NCI-H1417 treated with DMSO at 0.1 percent for 48 hours (cell line): ENCODE measurements at regions not wholly inside any gene's neighbourhood (a gene's known extent, or its start where the extent isn't known, plus 50 kb on each side); places are given as distances from the start of the nearest gene placed in this dataset.
"Not testable (repeated sequence)": the region's sequence is repeated elsewhere in the genome, so short reads cannot be mapped to it uniquely, and the experiment has no call there.

Experiments used
- DNase-seq: peaks from one replicate; lab custom pipeline; 2025; lab: John Stamatoyannopoulos, UW

DNA sequence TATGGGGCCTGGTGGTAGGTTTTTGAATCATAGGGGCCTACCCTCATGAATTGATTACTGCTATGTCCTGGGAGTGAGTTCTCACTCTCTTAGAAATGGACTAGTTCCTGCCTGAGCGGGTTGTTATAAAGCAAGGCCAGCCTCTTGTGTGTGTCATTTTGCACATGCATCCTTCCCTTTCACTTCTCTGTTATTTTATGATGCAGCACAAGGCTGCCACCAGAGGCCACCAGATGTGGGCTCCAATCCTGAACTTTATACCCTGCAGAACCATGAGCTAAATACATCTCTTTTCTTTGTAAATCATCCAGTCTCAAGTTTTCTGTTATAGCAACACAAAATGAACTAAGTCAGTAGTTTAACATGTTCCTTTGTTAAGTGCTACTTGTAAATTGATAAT is 251.4 kb downstream of the BLID start:
- no peak for DNase-seq

GRCh38 chr11:121863126-121863525 is 252.9 kb downstream of the BLID start:
- no peak for DNase-seq

GRCh38 chr11:121855138-121855537 is 260.9 kb downstream of the BLID start:
- not testable (repeated sequence) for DNase-seq

DNA sequence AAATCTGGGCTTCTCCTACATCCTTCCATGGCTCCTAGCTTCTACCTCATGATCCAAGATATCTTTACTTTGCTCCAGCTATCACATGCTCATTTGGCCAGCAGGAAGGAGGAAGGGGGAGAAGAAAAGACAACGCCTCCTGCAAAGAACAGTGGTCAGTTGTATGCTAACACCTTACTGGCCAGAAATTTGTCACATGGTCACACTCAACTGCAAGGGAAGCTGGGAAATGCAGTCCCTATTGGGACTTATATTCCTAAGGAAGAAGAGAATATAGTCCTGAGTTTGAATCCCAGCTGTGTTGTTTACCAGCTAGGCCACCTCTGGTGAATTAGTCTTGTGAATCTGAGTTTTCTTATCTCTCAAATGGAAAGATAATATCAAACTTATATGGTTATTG is 272.0 kb downstream of the BLID start:
- DNase-seq = no peak

DNA sequence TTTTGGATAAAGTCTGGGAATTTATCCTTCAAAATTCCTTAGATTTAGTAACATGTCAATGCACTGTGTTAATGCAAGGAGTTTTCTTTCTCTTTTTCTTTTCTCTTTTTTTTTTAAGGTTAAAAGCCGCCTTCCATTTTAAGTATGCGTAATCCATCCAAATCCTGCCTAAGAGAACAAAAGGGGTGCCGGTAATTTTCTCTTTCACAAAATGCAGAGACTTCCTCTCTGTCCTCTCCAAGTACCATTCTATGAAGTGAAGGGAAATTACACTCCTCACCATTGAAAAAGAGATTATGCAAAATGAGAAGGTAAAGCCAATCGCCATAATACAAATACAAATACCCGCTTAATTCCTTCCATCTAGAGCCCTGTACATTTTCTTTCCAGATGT is 273.8 kb downstream of the BLID start:
- no peak for DNase-seq

DNA sequence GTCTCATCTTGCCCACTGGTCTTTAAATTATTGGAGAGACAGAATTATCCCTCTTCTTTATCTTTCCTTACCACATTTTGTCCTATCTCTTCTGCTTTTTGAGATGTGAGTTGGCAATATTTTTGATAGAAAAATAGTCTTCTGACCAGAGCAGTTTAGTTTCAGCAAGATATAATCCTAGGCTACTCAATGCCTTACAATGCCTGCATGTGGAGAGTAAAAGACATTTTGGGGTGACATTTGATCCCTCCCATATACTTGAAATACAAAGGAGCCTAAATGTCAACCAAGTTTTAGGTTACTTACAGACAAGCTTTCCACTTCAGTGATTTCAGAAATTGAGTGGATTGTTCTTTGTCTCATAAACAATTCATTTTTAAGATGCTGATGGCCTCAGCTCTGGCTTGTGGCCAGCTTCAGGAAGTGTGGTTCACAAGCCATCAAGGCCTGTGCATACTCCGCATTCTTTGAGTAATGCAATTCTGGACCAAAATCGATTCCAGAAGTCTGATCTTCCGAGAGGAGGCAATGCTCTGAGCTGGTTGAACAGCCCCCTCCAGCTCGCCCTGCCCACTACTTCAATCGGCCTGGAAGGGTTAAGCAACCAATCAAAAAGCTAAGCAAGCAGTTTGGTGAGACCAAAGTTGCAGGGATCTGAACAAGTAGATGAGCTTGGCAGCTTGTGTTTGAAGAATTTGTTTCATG is 274.4 kb downstream of the BLID start:
- no peak for DNase-seq

- no peak for DNase-seq
Observed at GRCh38 chr11:121839781-121840180, 276.2 kb downstream of the BLID start.

DNA sequence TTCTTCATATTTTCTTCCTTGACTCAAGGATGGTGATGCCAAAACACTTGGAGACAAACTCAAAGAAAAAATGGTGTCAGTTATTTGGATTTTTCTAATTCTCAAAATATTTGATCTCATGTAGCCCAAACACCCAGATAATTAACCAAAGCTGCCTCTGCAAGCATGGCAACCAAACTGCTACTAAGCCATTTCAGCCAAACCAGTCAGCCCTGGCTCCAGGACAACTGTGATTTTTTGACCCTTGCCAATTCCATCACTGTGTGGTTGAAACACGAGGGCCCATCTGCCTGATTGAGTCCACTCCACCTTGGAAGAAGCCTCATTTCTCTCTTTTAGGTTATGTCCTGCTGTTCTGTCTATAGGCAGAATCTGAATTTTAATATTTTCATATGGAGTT is 277.4 kb downstream of the BLID start:
- no peak for DNase-seq

DNA sequence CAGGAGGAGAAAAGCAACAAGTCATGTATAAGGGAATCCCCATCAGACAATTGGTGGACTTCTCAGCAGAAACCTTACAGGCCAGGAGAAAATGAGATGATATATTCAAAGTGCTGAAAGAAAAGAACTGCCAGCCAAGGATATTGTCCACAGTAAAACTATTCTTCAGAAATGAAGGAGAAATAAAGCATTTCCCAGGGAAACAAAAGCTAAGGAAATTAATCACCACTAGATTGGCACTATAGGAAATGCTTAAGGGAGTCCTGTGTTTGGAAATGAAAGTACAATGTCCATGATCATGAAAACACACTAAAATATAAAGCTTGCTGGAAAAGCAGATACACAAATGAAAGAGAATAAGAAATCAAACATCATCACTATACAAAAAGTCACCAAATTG is 282.0 kb downstream of the BLID start:
- DNase-seq = no peak

GRCh38 chr11:121829159-121829643 is 286.8 kb downstream of the BLID start:
- no peak for DNase-seq

- DNase-seq = no peak
Observed at GRCh38 chr11:121814962-121815361, 301.1 kb downstream of the BLID start.

DNA sequence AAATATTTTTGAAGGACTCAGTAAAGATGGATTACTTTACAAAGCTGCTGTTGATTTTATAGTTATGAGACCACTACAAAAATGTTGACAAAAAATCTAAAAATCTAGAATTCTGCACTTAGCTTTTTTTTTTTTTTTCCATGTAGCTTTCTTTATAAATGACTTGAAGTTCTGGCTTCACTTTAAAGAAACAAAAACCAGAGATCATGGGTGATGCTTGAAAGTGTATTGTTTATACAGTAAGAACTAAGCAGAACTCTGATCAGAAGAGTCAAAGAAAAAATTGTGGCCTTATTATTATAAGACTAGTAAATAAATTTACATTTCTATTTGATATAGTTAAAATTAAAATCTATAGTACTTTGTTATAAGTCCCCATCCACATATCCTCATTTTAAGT is 301.7 kb downstream of the BLID start:
- no peak for DNase-seq

DNA sequence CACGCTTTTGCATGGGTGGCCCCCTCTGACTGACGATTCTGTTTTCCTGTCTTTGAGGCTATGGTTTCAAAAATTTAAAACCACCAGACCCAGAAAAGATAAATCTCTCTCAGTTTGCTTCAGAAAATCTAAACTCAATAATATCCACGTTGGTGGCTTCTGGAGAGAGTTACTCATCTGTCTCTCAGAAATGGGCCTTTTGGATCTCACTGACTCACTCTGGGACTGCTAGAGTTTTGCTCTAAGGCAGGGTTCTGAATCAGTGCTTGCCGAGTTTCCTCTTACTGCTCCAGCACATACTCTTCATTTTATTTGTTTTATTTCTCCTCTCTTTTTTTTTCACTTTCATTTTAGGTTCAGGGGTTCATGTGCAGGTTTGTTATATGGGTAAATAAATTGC is 305.7 kb downstream of the BLID start:
- DNase-seq = no peak

GRCh38 chr11:121808096-121808495 is 307.9 kb downstream of the BLID start:
- no peak for DNase-seq

DNA sequence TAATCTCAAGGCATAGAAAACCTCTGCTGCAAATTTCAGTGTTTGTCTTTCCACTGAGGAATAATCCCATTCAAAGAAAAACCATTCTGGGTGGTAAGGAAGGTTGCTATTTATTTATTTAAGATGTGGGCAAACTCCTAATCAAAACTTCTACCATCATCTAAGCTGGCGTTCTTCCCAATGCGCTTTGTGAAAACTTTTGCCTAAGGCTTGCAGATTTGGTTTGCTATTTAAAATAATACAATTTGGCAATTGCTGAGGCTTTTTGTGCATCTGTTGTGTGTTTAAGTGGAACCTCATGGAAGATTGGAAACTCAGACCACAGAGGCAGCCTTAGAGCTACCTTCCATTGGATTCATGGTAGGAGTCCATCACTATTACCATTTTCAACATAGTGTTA is 309.0 kb downstream of the BLID start:
- no peak for DNase-seq

- no peak for DNase-seq
Observed at GRCh38 chr11:121802542-121802941, 313.5 kb downstream of the BLID start.

DNA sequence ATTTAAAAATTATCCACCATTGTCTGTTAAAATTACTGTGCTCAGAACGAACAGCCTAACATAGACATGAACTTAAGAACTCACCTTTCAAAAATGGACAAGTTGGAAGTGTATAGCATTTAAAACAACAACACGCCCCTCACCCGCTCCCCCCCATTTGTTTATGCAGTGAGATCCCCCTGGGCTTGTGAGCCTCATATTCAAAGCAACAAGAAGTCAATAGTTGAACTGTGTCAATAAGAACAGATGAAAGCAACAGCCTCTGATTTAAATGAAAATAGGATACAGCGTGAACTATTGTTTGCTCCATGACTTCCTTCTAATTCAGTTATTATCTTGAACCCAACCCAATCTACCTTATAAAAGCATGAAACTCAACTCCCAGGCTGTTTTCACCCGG is 314.2 kb downstream of the BLID start:
- no peak for DNase-seq

DNA sequence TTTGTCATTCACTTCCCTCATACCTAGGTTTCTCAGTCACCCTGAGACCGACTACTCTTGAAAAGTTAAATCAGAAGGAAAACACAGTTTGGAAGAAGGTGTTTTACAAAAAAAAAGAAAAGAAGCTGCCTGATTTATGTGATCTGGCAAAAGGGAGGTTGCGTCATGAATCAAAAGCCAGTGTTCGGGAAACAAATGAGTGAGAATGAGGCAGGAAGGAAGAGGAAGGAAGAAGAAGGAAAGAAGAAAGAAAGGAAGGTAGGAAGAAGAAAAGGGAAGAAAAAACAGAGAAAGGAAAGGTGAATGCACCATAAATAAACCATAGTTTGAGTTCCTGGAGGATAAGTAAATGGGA is 314.6 kb downstream of the BLID start:
- DNase-seq = no peak

DNA sequence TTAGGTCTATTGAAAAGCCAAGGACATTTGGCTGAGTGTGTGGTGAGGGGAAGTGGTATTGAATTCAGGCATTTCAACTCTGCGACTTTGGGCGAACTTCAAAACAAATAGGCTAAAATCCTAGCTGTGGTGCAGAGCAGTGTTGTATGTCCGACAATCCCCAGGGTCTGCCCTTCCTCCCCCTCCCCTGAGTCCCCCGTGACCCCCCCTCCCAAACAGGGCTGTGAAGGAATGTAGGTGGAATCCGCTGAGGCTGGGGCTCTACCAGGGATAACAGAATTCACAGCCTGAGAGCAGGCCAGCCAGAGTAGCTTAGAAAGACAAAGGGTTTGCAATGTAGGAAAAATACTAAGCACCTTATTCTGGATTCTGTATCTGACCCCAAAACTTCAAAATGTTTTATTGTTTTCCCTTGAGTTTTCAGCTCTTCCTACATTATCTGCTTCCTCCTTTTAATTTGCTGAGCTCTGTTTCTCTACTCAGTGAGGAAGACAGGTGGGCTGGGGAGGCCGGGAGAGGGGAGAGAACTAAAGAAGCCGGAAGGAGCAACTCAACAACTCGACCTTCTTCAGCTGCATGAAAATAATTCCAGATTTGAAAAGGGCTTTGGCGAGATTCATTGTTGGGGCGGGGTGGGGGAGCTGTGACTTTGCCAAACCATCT is 315.2 kb downstream of the BLID start:
- DNase-seq = no peak

- no peak for DNase-seq
Observed at GRCh38 chr11:121800240-121800639, 315.8 kb downstream of the BLID start.

DNA sequence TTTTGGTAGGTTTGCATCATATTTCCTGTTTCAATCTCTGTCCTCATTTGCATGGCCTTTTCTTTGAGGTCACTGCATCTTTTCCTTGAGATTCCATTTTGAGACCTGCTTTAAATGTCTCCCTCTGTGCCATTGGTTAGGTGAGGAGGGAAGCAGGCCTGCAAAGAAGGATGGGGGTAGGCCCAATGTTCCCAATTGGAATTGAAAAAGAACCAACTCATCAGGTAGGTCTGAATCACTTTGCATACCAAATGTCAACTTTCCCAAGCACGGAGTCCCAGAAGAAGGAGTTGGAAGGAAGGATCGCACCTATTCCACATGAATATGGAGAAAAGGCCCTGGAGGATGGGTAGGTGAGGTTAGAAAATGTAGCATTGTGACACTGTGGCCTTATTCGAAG is 318.5 kb downstream of the BLID start:
- no peak for DNase-seq

DNA sequence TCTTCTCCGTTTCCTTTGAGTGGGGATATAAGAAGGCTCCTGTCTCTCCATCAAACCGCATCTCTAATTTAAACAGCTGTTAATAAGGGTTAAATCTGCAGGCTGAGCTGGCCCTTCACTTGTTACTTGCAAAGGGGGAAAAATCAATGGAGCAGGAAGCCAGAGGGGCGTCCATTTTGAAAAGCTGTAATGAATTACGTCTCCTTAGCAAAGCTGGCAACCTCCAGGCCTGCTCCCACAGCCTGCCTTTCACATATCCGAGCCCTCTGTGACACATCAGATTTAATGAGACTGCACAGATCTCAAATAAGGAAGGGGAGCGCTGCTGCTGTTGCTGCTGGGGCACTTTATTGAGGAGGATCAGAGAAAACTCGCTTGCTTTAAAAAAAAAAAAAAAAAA is 320.8 kb downstream of the BLID start:
- no peak for DNase-seq

GRCh38 chr11:121794671-121795141 is 321.3 kb downstream of the BLID start:
- DNase-seq = no peak

- DNase-seq = no peak
Observed at GRCh38 chr11:121793916-121794315, 322.1 kb downstream of the BLID start.
